Coronary artery (tissue), 2 donors: ENCODE measurements at regions not wholly inside any gene's neighbourhood (a gene's known extent, or its start where the extent isn't known, plus 50 kb on each side); places are given as distances from the start of the nearest gene placed in this dataset.

Experiments
- DNase-seq: peaks from one replicate; pipeline ENCODE4 v3.0.0-alpha.2; 2017; ENCODE audit warnings: low spot score
- H3K27ac ChIP-seq, 2 donors: fragments of 200-600 bp; sonication (generic); one replicate each; pipeline ENCODE4 v1.5.1; 2016 to 2019
- H3K4me3 ChIP-seq: fragments of 200-600 bp; sonication (generic); 2 replicates; pipeline ENCODE4 v1.5.1; 2016; ENCODE audit warnings: mild to moderate bottlenecking, moderate library complexity
- TF ChIP-seq, protein P1 (sequence below): fragments of 200-600 bp; sonication (generic); IDR thresholded peaks from one replicate; pipeline ENCODE4 v1.5.1; 2019; ENCODE audit warnings: antibody characterized with exemption

DNA sequence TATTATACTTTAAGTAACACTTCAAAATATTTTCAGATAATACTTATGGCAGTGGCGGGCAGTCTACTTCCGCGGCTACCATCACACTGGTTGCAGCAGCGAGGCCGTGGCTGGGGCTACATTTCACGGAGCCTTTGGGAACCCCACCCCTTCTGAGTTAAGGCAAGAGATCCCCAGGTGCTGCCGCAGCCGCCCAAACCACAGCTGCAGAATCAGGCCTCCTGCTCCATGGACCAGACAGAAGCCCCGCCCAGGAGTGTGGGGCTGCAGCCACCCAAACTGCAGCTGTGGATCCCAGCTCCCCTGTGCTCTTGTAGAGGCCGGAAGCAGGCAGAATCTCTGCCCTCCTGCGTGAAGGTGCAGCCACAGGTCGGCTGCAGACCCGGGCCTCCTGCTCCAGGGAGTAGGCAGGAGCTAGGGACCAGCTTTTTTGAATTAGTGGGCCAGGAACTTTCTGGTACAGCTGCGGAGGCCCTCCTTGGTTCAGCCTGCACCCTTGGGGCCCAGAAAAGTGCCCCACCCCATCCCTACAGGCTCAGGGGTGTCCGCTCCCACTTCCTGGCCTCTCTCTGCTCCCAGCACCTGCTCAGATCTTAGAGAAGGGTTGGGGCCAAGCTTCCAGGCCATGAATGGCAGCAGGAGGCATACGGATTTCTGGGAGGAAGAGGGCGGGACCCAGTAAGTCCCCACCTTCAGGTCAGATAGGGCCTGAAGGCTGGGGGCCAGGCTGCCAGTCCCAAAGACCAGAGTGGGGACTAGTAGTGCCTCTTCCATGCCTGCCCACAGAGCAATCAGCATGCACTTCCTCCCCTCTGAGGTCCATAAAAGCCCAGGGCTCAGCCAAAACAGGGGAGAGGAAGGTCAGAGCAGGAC lies 1188.8 kb upstream of the CADM2 start:
- DNase-seq, result no peak
- Histone ChIP-seq H3K27ac (no peak overlapping the region), H3K4me3 (no peak overlapping the region)
- TF ChIP-seq, protein P1, sequence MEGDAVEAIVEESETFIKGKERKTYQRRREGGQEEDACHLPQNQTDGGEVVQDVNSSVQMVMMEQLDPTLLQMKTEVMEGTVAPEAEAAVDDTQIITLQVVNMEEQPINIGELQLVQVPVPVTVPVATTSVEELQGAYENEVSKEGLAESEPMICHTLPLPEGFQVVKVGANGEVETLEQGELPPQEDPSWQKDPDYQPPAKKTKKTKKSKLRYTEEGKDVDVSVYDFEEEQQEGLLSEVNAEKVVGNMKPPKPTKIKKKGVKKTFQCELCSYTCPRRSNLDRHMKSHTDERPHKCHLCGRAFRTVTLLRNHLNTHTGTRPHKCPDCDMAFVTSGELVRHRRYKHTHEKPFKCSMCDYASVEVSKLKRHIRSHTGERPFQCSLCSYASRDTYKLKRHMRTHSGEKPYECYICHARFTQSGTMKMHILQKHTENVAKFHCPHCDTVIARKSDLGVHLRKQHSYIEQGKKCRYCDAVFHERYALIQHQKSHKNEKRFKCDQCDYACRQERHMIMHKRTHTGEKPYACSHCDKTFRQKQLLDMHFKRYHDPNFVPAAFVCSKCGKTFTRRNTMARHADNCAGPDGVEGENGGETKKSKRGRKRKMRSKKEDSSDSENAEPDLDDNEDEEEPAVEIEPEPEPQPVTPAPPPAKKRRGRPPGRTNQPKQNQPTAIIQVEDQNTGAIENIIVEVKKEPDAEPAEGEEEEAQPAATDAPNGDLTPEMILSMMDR, result no peak

DNA sequence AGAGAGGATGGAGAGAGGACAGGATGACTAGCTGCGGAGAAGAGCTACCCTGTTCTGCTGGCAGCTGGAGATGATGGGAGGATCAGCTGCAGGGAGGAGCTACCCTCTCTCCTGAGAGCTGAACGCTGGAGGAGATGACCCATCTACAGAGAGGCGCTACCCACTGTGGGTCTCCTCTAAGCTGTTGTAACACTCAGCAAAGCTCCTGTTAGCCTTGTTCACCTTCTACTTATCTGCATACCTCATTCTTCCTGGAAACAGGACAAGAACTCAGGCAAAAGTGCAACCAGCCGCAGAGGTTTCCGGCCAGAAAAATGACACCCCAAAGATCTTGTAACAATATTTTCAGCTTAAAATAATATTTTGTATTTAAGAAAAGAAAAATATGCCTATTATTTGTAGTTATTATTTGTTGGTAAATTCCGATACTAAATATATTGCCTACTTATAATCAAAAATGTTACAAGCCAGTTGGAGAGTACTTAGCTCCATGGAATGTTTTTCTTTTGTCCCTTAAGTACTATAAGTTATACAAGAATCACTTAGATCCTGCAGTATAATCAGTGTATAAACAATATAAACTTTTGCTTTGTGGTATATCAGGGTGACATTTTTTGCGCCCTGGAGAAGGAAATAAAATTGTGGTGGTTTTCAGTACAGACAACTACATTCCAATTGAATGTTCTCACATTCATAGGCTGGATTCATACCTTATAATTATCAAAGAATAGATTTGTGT lies 1188.0 kb upstream of the CADM2 start:
- TF ChIP-seq, protein P1, result no peak
- H3K27ac ChIP-seq, result no peak overlapping the region
- no peak overlapping the region for H3K4me3 ChIP-seq
- no peak for DNase-seq

DNA sequence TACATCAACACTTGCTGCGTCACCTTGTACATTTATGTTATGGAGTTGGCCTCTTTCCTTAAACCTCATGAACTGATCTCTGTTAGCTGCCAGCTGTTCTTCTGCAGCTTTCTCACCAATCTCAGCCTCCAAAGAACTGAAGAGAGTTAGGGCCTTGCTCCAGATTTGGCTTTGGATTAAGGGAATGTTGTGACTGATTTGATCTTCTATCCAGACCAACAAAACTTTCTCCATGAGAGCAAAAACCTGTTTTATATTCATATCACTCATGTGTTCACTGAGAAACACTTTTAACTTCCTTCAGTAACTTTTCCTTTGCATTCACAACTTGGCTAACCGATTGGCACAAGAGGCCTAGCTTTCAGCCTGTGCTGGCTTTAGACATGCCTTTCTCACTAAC lies 1156.0 kb upstream of the CADM2 start:
- Histone ChIP-seq H3K27ac (no peak overlapping the region), H3K4me3 (no peak overlapping the region)
- TF ChIP-seq, protein P1, result no peak
- no peak for DNase-seq

DNA sequence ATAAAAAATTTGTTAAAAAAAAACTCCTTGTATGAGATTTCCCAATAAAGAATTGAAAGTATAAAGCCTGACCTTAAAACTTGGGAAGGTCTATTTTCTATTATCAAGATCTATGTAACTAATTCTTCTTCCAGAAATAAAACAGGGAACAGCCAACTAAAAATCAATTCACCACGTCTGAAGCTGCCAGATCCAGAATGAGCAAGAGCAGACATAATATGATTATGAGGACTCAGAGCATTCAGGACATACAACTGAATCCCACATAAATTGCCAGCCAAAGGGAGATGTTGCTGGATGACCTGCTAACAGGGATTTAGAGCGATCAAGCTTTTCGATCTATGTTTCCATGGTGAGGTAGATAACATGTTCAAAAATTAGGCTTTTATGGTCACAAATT lies 1151.3 kb upstream of the CADM2 start:
- TF ChIP-seq, protein P1, result no peak
- no peak overlapping the region for H3K27ac ChIP-seq
- no peak overlapping the region for H3K4me3 ChIP-seq
- DNase-seq, result no peak

DNA sequence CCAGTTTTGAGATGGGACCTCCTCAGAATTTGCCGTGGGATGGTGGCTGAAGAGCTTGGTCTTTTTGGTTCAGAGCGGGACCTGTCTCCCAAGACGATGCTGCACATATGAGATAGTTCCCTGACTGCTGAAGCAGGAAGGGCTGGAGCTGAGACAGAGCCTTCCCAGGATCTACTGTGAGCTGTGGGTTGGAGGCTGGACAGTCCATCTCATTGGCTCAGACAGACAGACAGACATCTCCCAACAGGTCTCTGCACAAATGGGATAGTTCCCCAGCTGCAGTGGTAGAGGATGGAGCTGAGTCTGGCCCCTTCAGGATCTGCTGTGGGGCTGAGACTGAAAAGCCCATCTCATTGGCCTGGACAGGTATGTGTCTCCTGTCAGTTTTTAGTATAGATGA lies 1145.6 kb upstream of the CADM2 start:
- no peak overlapping the region for H3K27ac ChIP-seq
- DNase-seq, result no peak
- TF ChIP-seq, protein P1, result no peak
- H3K4me3 ChIP-seq, result no peak overlapping the region

DNA sequence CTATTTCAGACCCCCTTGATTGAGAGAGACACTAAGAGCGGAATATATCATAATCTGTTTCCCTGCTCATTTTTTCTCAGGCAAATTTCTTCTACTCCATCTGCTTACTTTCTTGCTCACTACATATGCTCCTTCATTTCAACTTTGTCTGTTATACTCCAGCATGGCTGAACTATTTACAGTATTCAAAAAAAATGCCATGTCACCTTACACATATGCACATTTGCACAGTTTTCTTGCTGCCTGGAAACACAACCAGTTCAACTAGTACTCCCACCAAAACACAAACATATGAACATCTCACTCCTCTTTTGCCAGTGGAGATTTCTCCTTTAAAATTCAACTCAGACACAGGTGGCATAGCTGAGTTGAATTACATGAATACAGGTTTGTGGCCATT lies 1142.1 kb upstream of the CADM2 start:
- TF ChIP-seq, protein P1, result no peak
- Histone ChIP-seq H3K4me3 (no peak overlapping the region), H3K27ac (no peak overlapping the region)
- DNase-seq, result no peak

DNA sequence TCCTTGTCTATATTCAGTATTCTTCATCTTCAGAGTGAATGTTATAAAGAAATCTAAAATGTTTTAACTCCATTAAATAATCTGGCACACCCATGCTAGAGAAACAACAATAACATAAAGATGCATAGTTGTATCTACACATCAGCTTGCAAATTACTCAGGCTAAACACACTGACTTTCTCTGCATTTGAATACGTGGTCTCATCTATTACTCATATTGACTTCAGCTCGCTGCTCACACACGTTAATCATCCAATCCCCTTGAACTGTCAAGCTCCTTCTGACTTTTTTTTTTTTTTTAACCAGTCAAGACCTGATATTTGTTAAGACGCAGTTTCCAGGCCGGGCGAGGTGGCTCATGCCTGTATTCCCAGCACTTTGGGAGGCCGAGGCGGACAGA lies 1137.3 kb upstream of the CADM2 start:
- TF ChIP-seq, protein P1, result no peak
- no peak for DNase-seq
- no peak overlapping the region for H3K27ac ChIP-seq
- no peak overlapping the region for H3K4me3 ChIP-seq
